ENCODE measurements at regions not wholly inside any gene's neighbourhood (a gene's known extent, or its start where the extent isn't known, plus 50 kb on each side); places are given as distances from the start of the nearest gene placed in this dataset.

GRCh38 chr18:71754246-71754645, 789.9 kb downstream of the CBLN2 start:
- no peak for DNase-seq (ENCODE audit: low spot score)

- DNase-seq (ENCODE audit: low spot score): no peak
These were observed 800.5 kb downstream of the CBLN2 start for GRCh38 chr18:71743634-71744033.

GRCh38 chr18:71729611-71730010, 814.5 kb downstream of the CBLN2 start:
- DNase-seq (ENCODE audit: low spot score): no peak

GRCh38 chr18:71727909-71728308, 816.2 kb downstream of the CBLN2 start:
- DNase-seq (ENCODE audit: low spot score): no peak

GRCh38 chr18:71725256-71725655, 818.9 kb downstream of the CBLN2 start:
- DNase-seq (ENCODE audit: low spot score): no peak

GRCh38 chr18:71707985-71708500, 836.1 kb downstream of the CBLN2 start:
- DNase-seq (ENCODE audit: low spot score): no peak

- no peak for DNase-seq (ENCODE audit: low spot score)
These were observed 836.7 kb downstream of the CBLN2 start for GRCh38 chr18:71707400-71707799.

GRCh38 chr18:71689416-71690160, 854.6 kb downstream of the CBLN2 start:
- DNase-seq (ENCODE audit: low spot score): no peak

- no peak for DNase-seq (ENCODE audit: low spot score)
These were observed 861.6 kb downstream of the CBLN2 start for GRCh38 chr18:71682591-71682990.

GRCh38 chr18:71678144-71678543, 866.0 kb downstream of the CBLN2 start:
- no peak for DNase-seq (ENCODE audit: low spot score)

GRCh38 chr18:71673954-71674353, 870.2 kb downstream of the CBLN2 start:
- no peak for DNase-seq (ENCODE audit: low spot score)

GRCh38 chr18:71673498-71673897, 870.6 kb downstream of the CBLN2 start:
- DNase-seq (ENCODE audit: low spot score): no peak

- DNase-seq (ENCODE audit: low spot score): no peak
These were observed 877.7 kb downstream of the CBLN2 start for GRCh38 chr18:71666481-71666880.

- no peak for DNase-seq (ENCODE audit: low spot score)
These were observed 879.0 kb downstream of the CBLN2 start for GRCh38 chr18:71665131-71665530.

GRCh38 chr18:71643822-71644221, 900.3 kb downstream of the CBLN2 start:
- DNase-seq (ENCODE audit: low spot score): no peak

- DNase-seq (ENCODE audit: low spot score): no peak
These were observed 913.4 kb downstream of the CBLN2 start for GRCh38 chr18:71630696-71631095.

GRCh38 chr18:71625556-71626090, 918.5 kb downstream of the CBLN2 start:
- no peak for DNase-seq (ENCODE audit: low spot score)

- no peak for DNase-seq (ENCODE audit: low spot score)
These were observed 945.8 kb downstream of the CBLN2 start for GRCh38 chr18:71598374-71598773.

- DNase-seq (ENCODE audit: low spot score): no peak
These were observed 946.9 kb downstream of the CBLN2 start for GRCh38 chr18:71597219-71597618.

- DNase-seq (ENCODE audit: low spot score): no peak
These were observed 960.9 kb downstream of the CBLN2 start for GRCh38 chr18:71583252-71583651.

GRCh38 chr18:71554686-71555085, 989.5 kb downstream of the CBLN2 start:
- no peak for DNase-seq (ENCODE audit: low spot score)

GRCh38 chr18:71541643-71542042, 1002.5 kb downstream of the CBLN2 start:
- no peak for DNase-seq (ENCODE audit: low spot score)

- no peak for DNase-seq (ENCODE audit: low spot score)
These were observed 1014.3 kb downstream of the CBLN2 start for GRCh38 chr18:71529703-71530303.

Measured in iPS-NIHi11 (cell line).